Bronchial epithelial cell (primary cell): ENCODE measurements at regions not wholly inside any gene's neighbourhood (a gene's known extent, or its start where the extent isn't known, plus 50 kb on each side); places are given as distances from the start of the nearest gene placed in this dataset.

ENCODE experiments used
- DNase-seq: peaks from one replicate; pipeline ENCODE4 v3.0.0-alpha.2; 2010; ENCODE audit warnings: low read depth
- FAIRE-seq: peaks from 2 replicates; lab custom pipeline; 2011; peaks lifted over from hg19 to GRCh38; lab: Jason Lieb, UNC
- H3K27me3 ChIP-seq: 2 replicates; pipeline ENCODE4 v1.5.1; 2011; ENCODE audit warnings: low read length; ENCODE audit not compliant: control insufficient read depth, insufficient read depth
- H3K36me3 ChIP-seq: 2 replicates; pipeline ENCODE4 v1.5.1; 2011; ENCODE audit warnings: low read length; ENCODE audit not compliant: control insufficient read depth, insufficient read depth
- H3K4me3 ChIP-seq: 2 replicates; pipeline ENCODE4 v1.5.1; 2011; ENCODE audit warnings: mild to moderate bottlenecking, low read depth, low read length, control low read depth
- TF ChIP-seq, protein P1 (sequence below): IDR thresholded peaks from 2 replicates; pipeline ENCODE4 v1.5.1; 2011; ENCODE audit warnings: mild to moderate bottlenecking, moderate library complexity, low read length, control low read depth, inconsistent platforms; ENCODE audit not compliant: insufficient read depth, severe bottlenecking

DNA sequence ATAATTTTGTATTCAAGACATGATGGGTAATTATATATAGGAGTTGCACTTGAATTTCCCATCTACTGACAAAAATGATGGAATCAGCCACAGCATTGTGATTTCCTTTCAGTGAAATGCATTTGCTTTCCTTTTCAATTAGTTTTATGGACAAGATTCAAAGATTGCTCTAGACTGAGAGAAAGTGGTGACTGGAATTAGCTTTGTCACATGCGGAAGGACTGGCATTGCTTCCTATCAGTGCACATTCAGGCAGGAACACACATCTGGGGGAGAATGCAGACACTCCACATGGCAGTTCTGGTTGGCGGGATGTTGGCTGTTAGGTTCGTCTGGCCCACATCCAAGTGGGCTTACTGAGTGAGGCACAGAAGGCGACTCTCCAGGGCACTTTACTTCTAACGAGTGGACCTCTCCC, 399.3 kb upstream of the RGMA start:
- Histone ChIP-seq H3K27me3 (no peaks in the 10 kb centered on the region), H3K4me3 (no peak overlapping the region), H3K36me3 (no peaks in the 10 kb centered on the region)
- no peak for DNase-seq
- TF ChIP-seq, protein P1, sequence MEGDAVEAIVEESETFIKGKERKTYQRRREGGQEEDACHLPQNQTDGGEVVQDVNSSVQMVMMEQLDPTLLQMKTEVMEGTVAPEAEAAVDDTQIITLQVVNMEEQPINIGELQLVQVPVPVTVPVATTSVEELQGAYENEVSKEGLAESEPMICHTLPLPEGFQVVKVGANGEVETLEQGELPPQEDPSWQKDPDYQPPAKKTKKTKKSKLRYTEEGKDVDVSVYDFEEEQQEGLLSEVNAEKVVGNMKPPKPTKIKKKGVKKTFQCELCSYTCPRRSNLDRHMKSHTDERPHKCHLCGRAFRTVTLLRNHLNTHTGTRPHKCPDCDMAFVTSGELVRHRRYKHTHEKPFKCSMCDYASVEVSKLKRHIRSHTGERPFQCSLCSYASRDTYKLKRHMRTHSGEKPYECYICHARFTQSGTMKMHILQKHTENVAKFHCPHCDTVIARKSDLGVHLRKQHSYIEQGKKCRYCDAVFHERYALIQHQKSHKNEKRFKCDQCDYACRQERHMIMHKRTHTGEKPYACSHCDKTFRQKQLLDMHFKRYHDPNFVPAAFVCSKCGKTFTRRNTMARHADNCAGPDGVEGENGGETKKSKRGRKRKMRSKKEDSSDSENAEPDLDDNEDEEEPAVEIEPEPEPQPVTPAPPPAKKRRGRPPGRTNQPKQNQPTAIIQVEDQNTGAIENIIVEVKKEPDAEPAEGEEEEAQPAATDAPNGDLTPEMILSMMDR = no peak
- FAIRE-seq = no peak

DNA sequence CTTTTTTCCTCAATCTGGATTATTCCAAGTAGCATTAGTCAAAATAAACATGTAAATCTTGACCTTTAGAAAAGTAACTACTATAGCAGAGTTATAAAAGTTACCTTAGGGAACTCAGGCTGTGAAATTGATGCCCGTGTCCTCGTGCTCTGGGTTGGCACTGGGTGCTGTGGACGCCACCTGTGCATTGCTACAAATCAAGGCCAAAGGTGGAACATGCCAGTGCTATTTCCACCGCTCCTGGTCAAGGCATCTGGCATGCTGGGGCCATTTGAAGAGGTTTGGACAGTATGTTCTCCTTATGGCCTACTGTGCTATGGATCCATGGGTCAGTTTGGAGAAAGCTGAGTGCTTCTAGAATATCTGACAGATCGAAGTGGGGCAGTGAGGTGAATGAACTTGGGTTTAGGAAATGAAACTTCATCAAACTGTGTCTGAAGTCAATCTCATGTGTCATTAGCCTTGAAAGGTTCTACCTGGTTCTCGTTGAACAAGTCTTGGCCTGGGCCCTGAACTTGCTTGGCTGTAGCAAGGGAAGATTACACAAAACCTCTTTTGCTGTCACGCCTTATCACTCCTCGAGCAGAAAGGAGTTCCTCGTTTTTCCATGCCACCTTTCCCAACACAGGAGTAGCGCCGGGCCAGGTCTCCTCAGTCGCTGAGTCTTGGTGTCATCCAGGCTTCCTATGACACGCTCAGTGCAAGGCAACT, 397.6 kb upstream of the RGMA start:
- H3K27me3 ChIP-seq = no peaks in the 10 kb centered on the region
- FAIRE-seq = peak; percentile 7
- no peak for DNase-seq
- TF ChIP-seq, protein P1 = no peak
- H3K36me3 ChIP-seq = no peaks in the 10 kb centered on the region
- H3K4me3 ChIP-seq = no peak overlapping the region

DNA sequence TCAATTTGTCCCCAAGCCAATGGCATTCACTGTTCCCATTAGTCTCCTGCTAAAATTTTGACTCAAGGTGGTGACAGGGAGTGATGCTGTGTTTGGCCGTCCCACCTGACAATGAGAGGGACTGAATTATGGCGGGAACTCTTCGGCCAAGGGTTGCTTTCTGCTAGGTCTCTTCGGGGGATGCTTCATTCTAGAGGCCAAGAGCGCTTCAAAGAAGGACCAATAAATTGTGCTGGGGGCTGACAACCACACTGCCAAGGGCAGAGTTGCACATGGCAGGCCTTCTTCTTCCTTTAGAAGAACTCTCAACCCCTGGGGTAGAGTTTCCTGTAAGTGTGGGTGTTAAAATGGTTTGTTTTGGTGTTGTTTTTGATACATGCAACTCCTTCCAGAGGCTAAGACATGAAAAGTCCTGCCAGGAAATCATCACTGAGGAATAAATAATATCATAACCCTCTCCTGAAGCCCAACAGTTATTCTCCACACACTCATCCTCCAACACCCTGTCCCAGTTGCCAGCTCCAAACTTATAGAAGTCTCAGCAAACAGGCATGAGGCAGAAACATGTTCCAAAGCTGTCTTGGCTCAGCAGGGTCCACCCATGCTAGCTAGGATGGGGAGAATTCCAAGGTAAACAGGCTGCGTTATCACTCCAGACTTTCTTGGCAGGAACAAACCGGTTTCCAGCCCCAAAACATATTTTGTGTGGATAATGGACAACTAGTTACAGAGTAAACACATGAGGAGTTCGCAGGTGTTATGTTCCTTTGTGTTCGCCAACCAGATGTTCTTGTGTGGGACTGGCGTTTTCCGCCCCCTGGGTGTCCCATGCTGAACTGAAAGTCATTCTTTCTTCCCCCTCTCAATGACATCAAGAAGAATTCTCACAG, 396.7 kb upstream of the RGMA start:
- FAIRE-seq (no peak), DNase-seq (peak; percentile 35)
- H3K27me3 ChIP-seq = no peaks in the 10 kb centered on the region
- TF ChIP-seq, protein P1 = no peak
- no peaks in the 10 kb centered on the region for H3K36me3 ChIP-seq
- no peak overlapping the region for H3K4me3 ChIP-seq

DNA sequence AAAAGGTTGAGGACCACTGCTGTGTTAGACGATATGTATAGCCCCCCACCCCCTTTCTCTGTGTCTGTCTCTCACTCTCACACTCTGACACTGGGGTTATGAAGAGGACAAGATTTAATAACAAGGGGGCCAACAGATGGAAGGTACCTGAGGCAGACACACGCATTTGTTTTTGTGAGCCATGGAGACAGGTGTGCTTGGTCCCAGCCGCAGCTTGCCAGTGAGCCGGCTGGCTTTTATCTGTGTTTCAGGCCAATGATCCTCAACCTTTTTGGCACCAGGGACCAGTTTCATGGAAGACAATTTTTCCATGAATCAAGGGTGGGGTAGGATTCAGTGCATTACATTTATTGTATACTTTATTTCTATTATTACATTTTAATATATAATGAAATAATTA, 394.9 kb upstream of the RGMA start:
- DNase-seq = no peak
- Histone ChIP-seq H3K4me3 (no peak overlapping the region), H3K36me3 (no peaks in the 10 kb centered on the region), H3K27me3 (no peaks in the 10 kb centered on the region)
- TF ChIP-seq, protein P1 = no peak
- FAIRE-seq = no peak

DNA sequence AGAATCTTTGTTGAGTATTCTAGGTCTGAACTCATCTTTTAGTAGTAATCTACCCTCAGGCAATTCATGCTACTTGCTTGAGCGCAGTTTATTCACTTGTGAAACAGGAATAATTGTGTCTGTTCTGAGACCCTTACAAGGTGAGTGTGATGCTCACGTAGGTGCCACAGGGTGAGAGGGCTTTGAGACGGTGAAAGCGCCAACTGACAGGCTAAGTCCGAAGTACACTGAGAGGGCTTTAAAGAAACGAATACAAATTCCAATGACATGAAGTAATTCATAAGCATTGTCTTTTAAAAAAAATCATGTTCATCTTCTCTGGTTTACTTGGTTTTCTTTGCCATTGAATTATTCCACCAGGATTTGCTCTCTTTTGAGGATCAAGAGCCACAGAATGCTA, 393.7 kb upstream of the RGMA start:
- no peaks in the 10 kb centered on the region for H3K27me3 ChIP-seq
- FAIRE-seq = no peak
- TF ChIP-seq, protein P1 = no peak
- H3K4me3 ChIP-seq = no peak overlapping the region
- DNase-seq = no peak
- H3K36me3 ChIP-seq = no peaks in the 10 kb centered on the region
